Hepatocyte (in vitro differentiated cells): ENCODE measurements at regions not wholly inside any gene's neighbourhood (a gene's known extent, or its start where the extent isn't known, plus 50 kb on each side); places are given as distances from the start of the nearest gene placed in this dataset.

ENCODE experiments used
- DNase-seq: peaks from one replicate; pipeline ENCODE4 v3.0.0-alpha.2; 2016; ENCODE audit warnings: low spot score
- H2AFZ ChIP-seq: fragments of 200-600 bp; sonication (generic); 2 replicates; pipeline ENCODE4 v1.6.0; 2016; ENCODE audit warnings: antibody characterized with exemption, mild to moderate bottlenecking
- H3K27ac ChIP-seq: fragments of 200-600 bp; sonication (generic); 2 replicates; pipeline ENCODE4 v1.5.1; 2016; ENCODE audit warnings: mild to moderate bottlenecking
- H3K27me3 ChIP-seq: fragments of 200-600 bp; sonication (generic); 2 replicates; pipeline ENCODE4 v1.6.1; 2016
- H3K36me3 ChIP-seq: fragments of 200-600 bp; sonication (generic); replicated peaks from 2 replicates; pipeline ENCODE4 v1.5.1; 2016; ENCODE audit warnings: low read depth; ENCODE audit not compliant: insufficient read depth
- H3K4me1 ChIP-seq: fragments of 200-600 bp; sonication (generic); 2 replicates; pipeline ENCODE4 v1.5.1; 2016; ENCODE audit warnings: mild to moderate bottlenecking, moderate library complexity; ENCODE audit not compliant: insufficient read depth
- H3K4me2 ChIP-seq: fragments of 200-600 bp; sonication (generic); 2 replicates; pipeline ENCODE4 v1.6.0; 2016
- H3K4me3 ChIP-seq: fragments of 200-600 bp; sonication (generic); 2 replicates; pipeline ENCODE4 v1.5.1; 2016; ENCODE audit warnings: mild to moderate bottlenecking
- H3K79me2 ChIP-seq: fragments of 200-600 bp; sonication (generic); 2 replicates; pipeline ENCODE4 v1.6.0; 2017; ENCODE audit warnings: mild to moderate bottlenecking
- H3K9me2 ChIP-seq: fragments of 200-600 bp; sonication (generic); replicated peaks from 2 replicates; pipeline ENCODE4 v1.6.0; 2017; ENCODE audit warnings: mild to moderate bottlenecking; ENCODE audit not compliant: insufficient read depth
- H3K9me3 ChIP-seq: fragments of 200-600 bp; sonication (generic); 2 replicates; pipeline ENCODE4 v1.5.1; 2016; ENCODE audit warnings: low read depth, mild to moderate bottlenecking
- H4K20me1 ChIP-seq: fragments of 200-600 bp; sonication (generic); 2 replicates; pipeline ENCODE4 v1.6.0; 2016; ENCODE audit warnings: mild to moderate bottlenecking; ENCODE audit not compliant: insufficient read depth, poor library complexity, severe bottlenecking
- EZH2 ChIP-seq: fragments of 200-600 bp; sonication (generic); IDR thresholded peaks from 2 replicates; pipeline ENCODE4 v1.6.1; 2016; ENCODE audit warnings: antibody characterized with exemption, mild to moderate bottlenecking, borderline replicate concordance
- EZH2phosphoT487 ChIP-seq: fragments of 200-600 bp; sonication (generic); IDR thresholded peaks from one replicate; pipeline ENCODE4 v1.6.1; 2018; ENCODE audit warnings: antibody characterized with exemption, mild to moderate bottlenecking, low read depth, moderate library complexity; ENCODE audit not compliant: unreplicated experiment, severe bottlenecking
- WGBS: methylation state at CpG from one replicate; pipeline ENCODE4 v1.1.6; 2016; ENCODE audit warnings: low lambda C conversion rate; ENCODE audit errors: missing lambda C conversion rate; 5-methylcytosine and 5-hydroxymethylcytosine counted together
- TF ChIP-seq, protein P1 (sequence below): fragments of 200-600 bp; sonication (generic); IDR thresholded peaks from 2 replicates; pipeline ENCODE4 v1.5.1; 2016; ENCODE audit warnings: antibody characterized with exemption, mild to moderate bottlenecking; ENCODE audit not compliant: poor library complexity

DNA sequence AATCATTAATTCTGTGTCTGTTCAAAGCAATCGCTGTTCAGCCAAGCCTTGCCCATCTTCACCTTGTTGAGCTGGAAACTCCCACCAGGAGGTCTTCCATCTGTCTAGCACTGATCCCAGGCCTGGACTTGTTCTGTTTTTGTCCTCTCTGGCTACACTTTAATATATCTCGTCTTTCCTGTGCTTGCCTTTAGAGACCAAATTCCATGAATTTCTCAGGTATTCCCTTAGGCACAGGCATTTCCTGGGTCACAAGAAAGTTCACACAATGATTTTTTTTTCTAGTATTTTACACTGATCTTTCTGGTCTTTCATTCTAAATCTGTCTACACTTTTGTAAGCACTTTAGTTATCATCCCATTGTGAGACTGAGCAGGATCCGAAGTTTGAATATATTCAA is 116.4 kb upstream of the CCND2 start:
- H3K79me2 ChIP-seq, result no peaks in the 10 kb centered on the region
- H2AFZ ChIP-seq, result no peak overlapping the region
- DNase-seq, result no peak
- no peaks in the 10 kb centered on the region for H3K9me3 ChIP-seq
- H3K4me3 ChIP-seq, result no peak overlapping the region
- no peak overlapping the region for H3K4me2 ChIP-seq
- no peaks in the 10 kb centered on the region for H3K27me3 ChIP-seq
- H3K9me2 ChIP-seq, result no peaks in the 10 kb centered on the region
- no peak overlapping the region for H3K27ac ChIP-seq
- H3K36me3 ChIP-seq, result no peaks in the 10 kb centered on the region
- H4K20me1 ChIP-seq, result no peaks in the 10 kb centered on the region
- TF ChIP-seq EZH2, result no peak
- TF ChIP-seq EZH2phosphoT487, result no peak
- TF ChIP-seq, protein P1, sequence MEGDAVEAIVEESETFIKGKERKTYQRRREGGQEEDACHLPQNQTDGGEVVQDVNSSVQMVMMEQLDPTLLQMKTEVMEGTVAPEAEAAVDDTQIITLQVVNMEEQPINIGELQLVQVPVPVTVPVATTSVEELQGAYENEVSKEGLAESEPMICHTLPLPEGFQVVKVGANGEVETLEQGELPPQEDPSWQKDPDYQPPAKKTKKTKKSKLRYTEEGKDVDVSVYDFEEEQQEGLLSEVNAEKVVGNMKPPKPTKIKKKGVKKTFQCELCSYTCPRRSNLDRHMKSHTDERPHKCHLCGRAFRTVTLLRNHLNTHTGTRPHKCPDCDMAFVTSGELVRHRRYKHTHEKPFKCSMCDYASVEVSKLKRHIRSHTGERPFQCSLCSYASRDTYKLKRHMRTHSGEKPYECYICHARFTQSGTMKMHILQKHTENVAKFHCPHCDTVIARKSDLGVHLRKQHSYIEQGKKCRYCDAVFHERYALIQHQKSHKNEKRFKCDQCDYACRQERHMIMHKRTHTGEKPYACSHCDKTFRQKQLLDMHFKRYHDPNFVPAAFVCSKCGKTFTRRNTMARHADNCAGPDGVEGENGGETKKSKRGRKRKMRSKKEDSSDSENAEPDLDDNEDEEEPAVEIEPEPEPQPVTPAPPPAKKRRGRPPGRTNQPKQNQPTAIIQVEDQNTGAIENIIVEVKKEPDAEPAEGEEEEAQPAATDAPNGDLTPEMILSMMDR, result no peak
- H3K4me1 ChIP-seq, result peaks cover under 1% of the 10 kb centered on the region
- 56% methylated on average over 3 of the region's 3 CpGs for WGBS

DNA sequence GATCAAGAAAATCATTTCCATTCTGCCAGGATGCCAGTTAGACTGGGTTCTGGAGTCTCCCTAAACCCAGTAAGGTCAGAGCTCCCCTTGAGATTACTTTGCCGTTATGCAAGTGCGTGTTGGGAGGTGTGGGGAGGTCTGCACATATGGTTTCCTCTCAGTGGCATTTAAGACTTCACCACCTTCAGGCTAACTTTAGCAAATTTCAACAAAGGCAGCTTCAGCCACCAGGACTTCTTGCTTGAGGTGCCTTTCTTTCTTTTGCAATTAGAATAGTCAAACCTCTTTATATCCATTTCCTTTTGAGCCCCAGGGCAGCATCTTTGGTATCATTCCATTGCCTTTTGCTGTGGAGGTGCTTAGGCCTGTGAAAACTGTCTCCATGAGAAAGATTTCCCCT is 117.2 kb upstream of the CCND2 start:
- Histone ChIP-seq H3K9me3 (no peaks in the 10 kb centered on the region), H3K4me3 (no peak overlapping the region), H4K20me1 (no peaks in the 10 kb centered on the region), H3K4me2 (no peak overlapping the region), H3K27me3 (no peaks in the 10 kb centered on the region), H3K4me1 (peaks cover 5% of the 10 kb centered on the region), H3K36me3 (no peaks in the 10 kb centered on the region), H3K27ac (no peak overlapping the region), H3K9me2 (no peaks in the 10 kb centered on the region), H3K79me2 (no peaks in the 10 kb centered on the region), H2AFZ (no peak overlapping the region)
- DNase-seq, result no peak
- TF ChIP-seq EZH2, result no peak
- no peak for TF ChIP-seq EZH2phosphoT487
- TF ChIP-seq, protein P1, result no peak
- 83% methylated on average over 2 of the region's 2 CpGs for WGBS

DNA sequence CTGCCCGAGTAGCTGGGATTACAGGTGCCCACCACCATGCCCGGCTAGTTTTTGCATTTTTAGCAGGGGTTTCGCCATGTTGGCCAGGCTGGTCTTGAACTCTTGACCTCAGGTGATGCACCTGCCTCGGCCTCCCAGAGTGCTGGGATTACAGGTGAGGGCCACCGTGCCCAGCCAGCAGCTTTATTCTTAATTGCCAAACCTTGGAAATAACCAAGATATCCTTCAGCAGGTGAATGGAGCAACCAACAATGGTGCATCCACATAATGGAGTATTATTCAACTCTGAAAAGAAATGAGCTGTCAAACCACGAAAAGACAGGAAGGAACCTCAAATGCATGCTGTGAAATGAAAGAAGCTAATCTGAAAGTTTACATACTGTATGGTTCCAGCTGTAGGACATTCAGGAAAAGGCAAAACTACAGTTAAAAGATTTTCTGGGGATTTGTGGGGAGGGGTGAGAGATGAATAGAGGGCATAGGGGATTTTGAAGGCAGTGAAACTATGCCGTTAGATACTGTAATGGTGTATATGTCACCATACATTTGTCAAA is 118.8 kb upstream of the CCND2 start:
- Histone ChIP-seq H3K4me2 (no peak overlapping the region), H3K27me3 (no peaks in the 10 kb centered on the region), H3K9me2 (no peaks in the 10 kb centered on the region), H3K4me1 (peaks cover 5% of the 10 kb centered on the region), H2AFZ (no peak overlapping the region), H3K27ac (no peak overlapping the region), H4K20me1 (no peaks in the 10 kb centered on the region), H3K36me3 (no peaks in the 10 kb centered on the region), H3K4me3 (no peak overlapping the region), H3K9me3 (no peaks in the 10 kb centered on the region), H3K79me2 (no peaks in the 10 kb centered on the region)
- TF ChIP-seq, protein P1, result no peak
- TF ChIP-seq EZH2 (no peak), EZH2phosphoT487 (no peak)
- DNase-seq, result no peak
- WGBS, result 88% methylated on average over 7 of the region's 7 CpGs

DNA sequence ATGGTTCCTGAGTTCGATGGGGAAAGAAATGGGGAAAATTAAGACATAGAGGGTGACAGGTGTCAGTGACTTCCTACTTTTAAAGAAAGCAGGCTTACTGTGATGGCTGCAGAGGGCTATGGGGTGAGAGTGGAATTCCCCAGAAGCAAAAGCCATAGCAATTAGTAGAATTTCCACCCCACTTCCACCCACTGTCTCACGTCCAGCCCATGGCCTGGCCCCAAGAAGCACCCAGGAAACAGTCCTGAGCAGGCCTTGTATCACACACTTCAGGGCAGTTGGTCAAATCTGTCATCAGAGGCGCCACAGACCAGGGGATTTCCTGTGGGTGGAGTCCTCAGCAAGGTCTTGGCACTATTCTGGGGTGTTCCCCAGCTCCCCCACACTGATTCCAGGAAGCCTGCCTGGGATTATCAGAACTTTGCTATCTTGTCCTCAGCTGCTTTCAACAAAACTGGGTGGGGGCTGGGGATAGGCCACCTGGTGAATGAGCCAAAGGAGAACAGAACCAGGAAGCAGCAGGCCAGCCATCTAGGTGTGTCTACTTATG is 120.1 kb upstream of the CCND2 start:
- H3K4me3 ChIP-seq, result no peak overlapping the region
- no peaks in the 10 kb centered on the region for H3K27me3 ChIP-seq
- no peaks in the 10 kb centered on the region for H3K9me3 ChIP-seq
- H3K4me1 ChIP-seq, result peaks cover 5% of the 10 kb centered on the region
- H3K4me2 ChIP-seq, result no peak overlapping the region
- H3K36me3 ChIP-seq, result no peaks in the 10 kb centered on the region
- TF ChIP-seq EZH2phosphoT487 (no peak), EZH2 (no peak)
- TF ChIP-seq, protein P1, result no peak
- no peaks in the 10 kb centered on the region for H3K79me2 ChIP-seq
- no peak for DNase-seq
- no peak overlapping the region for H3K27ac ChIP-seq
- H4K20me1 ChIP-seq, result no peaks in the 10 kb centered on the region
- no peak overlapping the region for H2AFZ ChIP-seq
- H3K9me2 ChIP-seq, result no peaks in the 10 kb centered on the region
- WGBS, result 85% methylated on average over 3 of the region's 3 CpGs
